ENCODE measurements at regions not wholly inside any gene's neighbourhood (a gene's known extent, or its start where the extent isn't known, plus 50 kb on each side); places are given as distances from the start of the nearest gene placed in this dataset.

- Histone ChIP-seq H4K20me1 (ENCODE audit: insufficient read depth) (no peaks in the 10 kb centered on the region), H3K4me1 (ENCODE audit: control insufficient read depth in 1 of 2, insufficient read depth in 2 of 2, low read depth in 1 of 2, low read length in 1 of 2) (no peaks in the 10 kb centered on the region), H3F3A (replicated peaks; ENCODE audit: insufficient read depth) (no peaks in the 10 kb centered on the region), H3K9ac (no peak overlapping the region), H3K79me2 (ENCODE audit: insufficient read depth) (no peaks in the 10 kb centered on the region), H3K9me2 (no peaks in the 10 kb centered on the region), H3K4me2 (no peak overlapping the region), H3K9me3 (no peaks in the 10 kb centered on the region), H3K27ac (ENCODE audit: low read depth in 2 of 2, low read length in 1 of 2) (no peak overlapping the region), H3K36me3 (replicated peaks in 1 of 2; ENCODE audit: control insufficient read depth in 1 of 2, insufficient read depth in 2 of 2, low read length in 1 of 2) (no peaks in the 10 kb centered on the region), H3K4me3 (ENCODE audit: low read depth in 2 of 2, low read length in 1 of 2) (no peak overlapping the region), H2AFZ (ENCODE audit: low read depth) (no peak overlapping the region), H3K27me3 (ENCODE audit: insufficient read depth) (no peaks in the 10 kb centered on the region)
- POLR2A ChIA-PET, result no interaction called here
- TF ChIP-seq SMC3 (IDR thresholded peaks at IDR 0.05; ENCODE audit: low read depth, low read length), result no peak
- TF ChIP-seq JUND (IDR thresholded peaks at IDR 0.05), result no peak
- TF ChIP-seq SIN3A (IDR thresholded peaks at IDR 0.05; ENCODE audit: borderline replicate concordance, low read depth, low read length), result no peak
- TF ChIP-seq MXI1 (IDR thresholded peaks at IDR 0.05; ENCODE audit: low read depth, low read length), result no peak
- TF ChIP-seq, protein P1, sequence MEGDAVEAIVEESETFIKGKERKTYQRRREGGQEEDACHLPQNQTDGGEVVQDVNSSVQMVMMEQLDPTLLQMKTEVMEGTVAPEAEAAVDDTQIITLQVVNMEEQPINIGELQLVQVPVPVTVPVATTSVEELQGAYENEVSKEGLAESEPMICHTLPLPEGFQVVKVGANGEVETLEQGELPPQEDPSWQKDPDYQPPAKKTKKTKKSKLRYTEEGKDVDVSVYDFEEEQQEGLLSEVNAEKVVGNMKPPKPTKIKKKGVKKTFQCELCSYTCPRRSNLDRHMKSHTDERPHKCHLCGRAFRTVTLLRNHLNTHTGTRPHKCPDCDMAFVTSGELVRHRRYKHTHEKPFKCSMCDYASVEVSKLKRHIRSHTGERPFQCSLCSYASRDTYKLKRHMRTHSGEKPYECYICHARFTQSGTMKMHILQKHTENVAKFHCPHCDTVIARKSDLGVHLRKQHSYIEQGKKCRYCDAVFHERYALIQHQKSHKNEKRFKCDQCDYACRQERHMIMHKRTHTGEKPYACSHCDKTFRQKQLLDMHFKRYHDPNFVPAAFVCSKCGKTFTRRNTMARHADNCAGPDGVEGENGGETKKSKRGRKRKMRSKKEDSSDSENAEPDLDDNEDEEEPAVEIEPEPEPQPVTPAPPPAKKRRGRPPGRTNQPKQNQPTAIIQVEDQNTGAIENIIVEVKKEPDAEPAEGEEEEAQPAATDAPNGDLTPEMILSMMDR (IDR thresholded peaks at IDR 0.05), result no peak
- no peak for TF ChIP-seq GABPA (IDR thresholded peaks at IDR 0.05; ENCODE audit: low read depth)
- no peak for TF ChIP-seq RCOR1 (IDR thresholded peaks at IDR 0.05; ENCODE audit: low read length)
- no peak for TF ChIP-seq GATA2 (CRISPR knock-in tag; IDR thresholded peaks at IDR 0.05)
- TF ChIP-seq RAD21 (IDR thresholded peaks at IDR 0.05; ENCODE audit: low read length), result no peak
- TF ChIP-seq EZH2phosphoT487 (IDR thresholded peaks at IDR 0.05; ENCODE audit: borderline replicate concordance, low read depth), result no peak
- no peak for TF ChIP-seq EP300 (IDR thresholded peaks at IDR 0.05; ENCODE audit: borderline replicate concordance in 1 of 2, low read depth in 1 of 2, low read length in 1 of 2)
- no peak for TF ChIP-seq ELF1 (IDR thresholded peaks at IDR 0.05)
- no peak for TF ChIP-seq YY1 (IDR thresholded peaks at IDR 0.05; ENCODE audit: low read depth)
- TF ChIP-seq FOXJ3 (CRISPR knock-in tag; IDR thresholded peaks at IDR 0.05), result no peak
- TF ChIP-seq, protein P2, sequence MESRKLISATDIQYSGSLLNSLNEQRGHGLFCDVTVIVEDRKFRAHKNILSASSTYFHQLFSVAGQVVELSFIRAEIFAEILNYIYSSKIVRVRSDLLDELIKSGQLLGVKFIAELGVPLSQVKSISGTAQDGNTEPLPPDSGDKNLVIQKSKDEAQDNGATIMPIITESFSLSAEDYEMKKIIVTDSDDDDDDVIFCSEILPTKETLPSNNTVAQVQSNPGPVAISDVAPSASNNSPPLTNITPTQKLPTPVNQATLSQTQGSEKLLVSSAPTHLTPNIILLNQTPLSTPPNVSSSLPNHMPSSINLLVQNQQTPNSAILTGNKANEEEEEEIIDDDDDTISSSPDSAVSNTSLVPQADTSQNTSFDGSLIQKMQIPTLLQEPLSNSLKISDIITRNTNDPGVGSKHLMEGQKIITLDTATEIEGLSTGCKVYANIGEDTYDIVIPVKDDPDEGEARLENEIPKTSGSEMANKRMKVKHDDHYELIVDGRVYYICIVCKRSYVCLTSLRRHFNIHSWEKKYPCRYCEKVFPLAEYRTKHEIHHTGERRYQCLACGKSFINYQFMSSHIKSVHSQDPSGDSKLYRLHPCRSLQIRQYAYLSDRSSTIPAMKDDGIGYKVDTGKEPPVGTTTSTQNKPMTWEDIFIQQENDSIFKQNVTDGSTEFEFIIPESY (IDR thresholded peaks at IDR 0.05; ENCODE audit: borderline replicate concordance, low read depth), result no peak
- no peak for TF ChIP-seq FOXM1 (IDR thresholded peaks at IDR 0.05; ENCODE audit: low read depth)
- TF ChIP-seq NRF1 (IDR thresholded peaks at IDR 0.05; ENCODE audit: low read depth, low read length), result no peak
- no peak for TF ChIP-seq MAX (IDR thresholded peaks at IDR 0.05; ENCODE audit: low read depth)
- no peak for TF ChIP-seq TAF1 (IDR thresholded peaks at IDR 0.05; ENCODE audit: borderline replicate concordance, low read depth, low read length)
- TF ChIP-seq FOSL2 (IDR thresholded peaks at IDR 0.05; ENCODE audit: borderline replicate concordance, low read depth), result no peak
- DNase-seq, result no peak
- CTCF ChIA-PET, result no interaction called here
- WGBS (ENCODE audit: low lambda C conversion rate), result 7% methylated on average over 6 of the region's 6 CpGs
Measured at GRCh38 chr14:97468220-97468619, 671.0 kb downstream of the VRK1 start.

Measured in SK-N-SH (cell line).